Breast epithelium (tissue), 4 donors: ENCODE measurements at regions not wholly inside any gene's neighbourhood (a gene's known extent, or its start where the extent isn't known, plus 50 kb on each side); places are given as distances from the start of the nearest gene placed in this dataset.

Experiments used
- DNase-seq, 2 donors: peaks; one replicate each; pipeline ENCODE4 v3.0.0-alpha.2; 2019; ENCODE audit warnings: low spot score in 2 of 2
- H3K27ac ChIP-seq, 2 donors: fragments of 200-600 bp; sonication (generic) in 1 of 2; one replicate each; pipeline ENCODE4 v1.5.1; 2016 to 2019; ENCODE audit warnings: mild to moderate bottlenecking in 1 of 2
- H3K27me3 ChIP-seq, 2 donors: fragments of 200-600 bp; sonication (generic) in 1 of 2; one replicate each; pipeline versions ENCODE4 v1.5.1 to v1.6.0; 2017 to 2019; ENCODE audit warnings: control low read depth in 1 of 2, mild to moderate bottlenecking in 1 of 2
- H3K36me3 ChIP-seq: fragments of 200-600 bp; one replicate; pipeline ENCODE4 v1.5.1; 2019
- H3K4me1 ChIP-seq, 2 donors: fragments of 200-600 bp; sonication (generic); one replicate each; pipeline ENCODE4 v1.5.1; 2016 to 2019; ENCODE audit warnings: control low read depth in 1 of 2
- H3K4me3 ChIP-seq, 3 donors: fragments of 200-600 bp; sonication (generic); 1 replicate in 2 of 3; 2 replicates in 1 of 3; pipeline ENCODE4 v1.5.1; 2016 to 2019; ENCODE audit warnings: mild to moderate bottlenecking in 3 of 3, moderate library complexity in 2 of 3
- H3K9me3 ChIP-seq, 2 donors: fragments of 200-600 bp; sonication (generic) in 1 of 2; one replicate each; pipeline ENCODE4 v1.5.1; 2016 to 2019; ENCODE audit warnings: control low read depth in 1 of 2
- POLR2A ChIP-seq: fragments of 450-650 bp; IDR thresholded peaks from one replicate; pipeline ENCODE4 v1.6.1; 2016; ENCODE audit warnings: antibody characterized with exemption, mild to moderate bottlenecking, moderate library complexity
- POLR2AphosphoS5 ChIP-seq, 3 donors: sonication (generic); formaldehyde crosslinking; IDR thresholded peaks; one replicate each; pipeline ENCODE4 v1.6.1; 2017; ENCODE audit warnings: antibody characterized with exemption in 3 of 3
- intact Hi-C: fragments of 100-400 bp; cut with DNase I; formaldehyde crosslinking; loops from one replicate; pipeline ENCODE4 v1.15.1; 2023; ENCODE audit warnings: low total_unique reads
- TF ChIP-seq, protein P1 (sequence below), 3 donors: fragments of 450-650 bp; IDR thresholded peaks; one replicate each; pipeline ENCODE4 v1.5.1; 2016 to 2017; ENCODE audit warnings: antibody characterized with exemption in 3 of 3, mild to moderate bottlenecking in 3 of 3, moderate library complexity in 3 of 3

DNA sequence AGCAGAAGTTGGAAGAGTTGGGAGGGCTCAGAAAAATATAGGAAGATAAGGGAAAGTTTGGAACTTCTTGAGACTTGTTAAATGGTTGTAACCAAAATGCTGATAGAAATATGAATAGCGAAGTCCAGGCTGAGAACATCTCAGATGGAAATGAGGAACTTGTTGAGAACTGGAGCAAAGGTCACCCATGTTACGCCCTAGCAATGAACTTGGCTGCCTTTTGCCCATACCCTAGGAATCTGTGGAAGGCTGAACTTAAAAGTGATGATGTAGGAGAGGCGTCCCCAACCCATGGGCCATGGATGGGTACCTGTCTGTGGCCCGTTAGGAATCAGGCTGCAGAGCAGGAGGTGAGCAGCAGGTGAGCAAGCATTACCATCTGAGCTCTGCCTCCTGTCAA lies 347.8 kb downstream of the ARL4A start:
- TF ChIP-seq POLR2AphosphoS5 (IDR thresholded peaks at IDR 0.05) (no peak), POLR2A (no peak)
- TF ChIP-seq, protein P1, sequence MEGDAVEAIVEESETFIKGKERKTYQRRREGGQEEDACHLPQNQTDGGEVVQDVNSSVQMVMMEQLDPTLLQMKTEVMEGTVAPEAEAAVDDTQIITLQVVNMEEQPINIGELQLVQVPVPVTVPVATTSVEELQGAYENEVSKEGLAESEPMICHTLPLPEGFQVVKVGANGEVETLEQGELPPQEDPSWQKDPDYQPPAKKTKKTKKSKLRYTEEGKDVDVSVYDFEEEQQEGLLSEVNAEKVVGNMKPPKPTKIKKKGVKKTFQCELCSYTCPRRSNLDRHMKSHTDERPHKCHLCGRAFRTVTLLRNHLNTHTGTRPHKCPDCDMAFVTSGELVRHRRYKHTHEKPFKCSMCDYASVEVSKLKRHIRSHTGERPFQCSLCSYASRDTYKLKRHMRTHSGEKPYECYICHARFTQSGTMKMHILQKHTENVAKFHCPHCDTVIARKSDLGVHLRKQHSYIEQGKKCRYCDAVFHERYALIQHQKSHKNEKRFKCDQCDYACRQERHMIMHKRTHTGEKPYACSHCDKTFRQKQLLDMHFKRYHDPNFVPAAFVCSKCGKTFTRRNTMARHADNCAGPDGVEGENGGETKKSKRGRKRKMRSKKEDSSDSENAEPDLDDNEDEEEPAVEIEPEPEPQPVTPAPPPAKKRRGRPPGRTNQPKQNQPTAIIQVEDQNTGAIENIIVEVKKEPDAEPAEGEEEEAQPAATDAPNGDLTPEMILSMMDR (IDR thresholded peaks at IDR 0.05) = no peak
- Histone ChIP-seq H3K4me1 (no peaks in the 10 kb centered on the region), H3K27me3 (no peaks in the 10 kb centered on the region), H3K36me3 (no peaks in the 10 kb centered on the region), H3K4me3 (no peak overlapping the region), H3K27ac (no peak overlapping the region), H3K9me3 (peaks cover 0 to 10% of the 10 kb centered on the region in 2 donors)
- intact Hi-C loops = no loop called here
- no peak for DNase-seq

DNA sequence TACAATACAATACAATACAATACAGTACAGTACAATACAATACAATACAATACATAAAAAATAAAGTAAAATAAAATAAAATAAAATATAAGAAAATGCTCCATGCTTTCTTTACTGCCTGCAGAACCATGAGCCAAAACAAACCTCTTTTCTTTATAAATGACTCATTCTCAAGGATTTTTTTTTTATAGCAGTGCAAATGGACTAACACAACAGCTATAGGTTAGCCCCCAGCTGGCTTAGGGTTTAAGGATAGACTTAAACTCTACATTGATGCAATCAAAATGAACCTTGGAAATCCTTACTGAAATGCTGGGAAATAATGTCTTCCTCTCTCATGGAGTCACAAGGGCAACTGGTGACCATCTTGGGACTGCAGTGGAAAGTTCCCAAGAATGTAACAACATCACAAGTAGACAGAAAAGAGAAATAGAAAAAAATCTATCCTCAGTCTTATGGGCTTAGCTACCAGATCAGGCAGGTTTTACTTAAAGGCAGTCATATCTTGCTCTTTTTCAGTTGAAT lies 348.9 kb downstream of the ARL4A start:
- intact Hi-C loops = no loop called here
- H3K27ac ChIP-seq = no peak overlapping the region
- H3K27me3 ChIP-seq = no peaks in the 10 kb centered on the region
- peaks cover 0 to 10% of the 10 kb centered on the region in 2 donors for H3K9me3 ChIP-seq
- no peak for DNase-seq
- H3K4me1 ChIP-seq = no peaks in the 10 kb centered on the region
- H3K4me3 ChIP-seq = no peak overlapping the region
- no peaks in the 10 kb centered on the region for H3K36me3 ChIP-seq
- TF ChIP-seq, protein P1 (IDR thresholded peaks at IDR 0.05) = no peak
- TF ChIP-seq POLR2A = no peak
- no peak for TF ChIP-seq POLR2AphosphoS5 (IDR thresholded peaks at IDR 0.05)

GRCh38 chr7:13037216-13037615 lies 349.8 kb downstream of the ARL4A start:
- intact Hi-C loops = no loop called here

GRCh38 chr7:13041368-13041988 lies 354.0 kb downstream of the ARL4A start:
- no peaks in the 10 kb centered on the region for H3K36me3 ChIP-seq
- no peak overlapping the region for H3K27ac ChIP-seq
- no peaks in the 10 kb centered on the region for H3K4me1 ChIP-seq
- intact Hi-C loops = no loop called here
- TF ChIP-seq, protein P1 (IDR thresholded peaks at IDR 0.05) = no peak
- TF ChIP-seq POLR2A = no peak
- H3K4me3 ChIP-seq = no peak overlapping the region
- no peaks in the 10 kb centered on the region for H3K27me3 ChIP-seq
- H3K9me3 ChIP-seq = no peaks in the 10 kb centered on the region
- DNase-seq = no peak

More at GRCh38 chr7:13037216-13037615, 349.8 kb downstream of the ARL4A start:
- H3K4me3 ChIP-seq = no peak overlapping the region
- no peaks in the 10 kb centered on the region for H3K4me1 ChIP-seq
- no peak overlapping the region for H3K27ac ChIP-seq
- H3K27me3 ChIP-seq = no peaks in the 10 kb centered on the region
- TF ChIP-seq, protein P1 (IDR thresholded peaks at IDR 0.05) = no peak
- no peak for TF ChIP-seq POLR2AphosphoS5 (IDR thresholded peaks at IDR 0.05)
- TF ChIP-seq POLR2A = no peak
- H3K9me3 ChIP-seq = peaks cover 0 to 10% of the 10 kb centered on the region in 2 donors
- no peak for DNase-seq
- H3K36me3 ChIP-seq = no peaks in the 10 kb centered on the region

DNA sequence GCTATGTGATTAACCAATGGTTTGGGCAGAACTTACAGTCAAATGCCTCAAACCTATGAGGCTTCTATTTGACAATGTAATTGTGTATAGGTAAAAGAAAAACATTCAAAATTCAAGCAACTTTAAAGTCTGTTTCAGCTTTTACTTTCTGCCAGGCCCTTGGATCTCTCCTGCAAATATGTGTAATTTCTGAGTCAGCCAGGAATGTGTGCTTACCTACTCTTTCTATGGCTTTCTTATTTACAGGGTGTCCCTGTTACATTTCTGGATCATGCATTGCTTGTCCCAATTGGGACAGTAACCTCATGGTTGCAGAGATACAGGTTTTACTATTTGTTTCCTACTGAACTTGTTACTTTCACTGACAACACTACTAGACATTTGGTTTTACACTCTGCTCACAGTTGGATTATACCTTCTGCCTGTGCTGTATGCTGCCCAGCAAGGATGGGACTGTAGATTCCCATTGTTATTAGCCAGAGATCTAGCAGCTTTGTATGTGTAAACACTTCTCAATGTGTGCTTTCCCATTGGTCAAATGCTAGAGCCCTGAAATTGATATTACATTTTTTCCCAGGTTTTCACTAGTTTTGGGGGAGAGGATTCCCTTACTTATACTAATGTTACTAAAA lies 355.3 kb downstream of the ARL4A start:
- Histone ChIP-seq H3K4me1 (no peaks in the 10 kb centered on the region), H3K27ac (no peak overlapping the region), H3K4me3 (no peak overlapping the region), H3K27me3 (no peaks in the 10 kb centered on the region), H3K36me3 (no peaks in the 10 kb centered on the region), H3K9me3 (no peaks in the 10 kb centered on the region)
- DNase-seq = no peak
- TF ChIP-seq, protein P1 (IDR thresholded peaks at IDR 0.05) = no peak
- no peak for TF ChIP-seq POLR2A
- TF ChIP-seq POLR2AphosphoS5 (IDR thresholded peaks at IDR 0.05) = no peak
- intact Hi-C loops = no loop called here
